ENCODE measurements at regions not wholly inside any gene's neighbourhood (a gene's known extent, or its start where the extent isn't known, plus 50 kb on each side); places are given as distances from the start of the nearest gene placed in this dataset.

GRCh38 chr4:79259242-79259641 lies 66.6 kb downstream of the NAA11 start:
- TF ChIP-seq CTCF (IDR thresholded peaks at IDR 0.05 in 8 of 11, conservative IDR thresholded peaks at IDR 0.05 in 3 of 11) (no peak), POLR2A (IDR thresholded peaks at IDR 0.05) (no peak)
